ENCODE measurements at regions not wholly inside any gene's neighbourhood (a gene's known extent, or its start where the extent isn't known, plus 50 kb on each side); places are given as distances from the start of the nearest gene placed in this dataset.
A peak's percentile ranks its signal among the peaks of the same experiment; 100 is the strongest.

GRCh38 chr13:106433066-106433465 lies 102.4 kb downstream of the EFNB2 start:
- peaks cover 15% of the 10 kb centered on the region for H3K27me3 Mint-ChIP-seq
- no peak for ATAC-seq
- H3K4me3 Mint-ChIP-seq: no peak overlapping the region
- H3K27ac Mint-ChIP-seq: peak overlapping the region in 1 of 2 donors; percentile 70
- H3K9me3 Mint-ChIP-seq: peaks cover 0 to 4% of the 10 kb centered on the region in 2 donors
- H3K4me1 Mint-ChIP-seq: no peaks in the 10 kb centered on the region
- no peak for DNase-seq

GRCh38 chr13:106432636-106433035 lies 102.8 kb downstream of the EFNB2 start:
- H3K4me1 Mint-ChIP-seq: no peaks in the 10 kb centered on the region
- H3K4me3 Mint-ChIP-seq: no peak overlapping the region
- H3K27me3 Mint-ChIP-seq: peaks cover 13% of the 10 kb centered on the region
- ATAC-seq (no peak), DNase-seq (no peak)
- no peak overlapping the region for H3K27ac Mint-ChIP-seq
- peaks cover 0 to 4% of the 10 kb centered on the region in 2 donors for H3K9me3 Mint-ChIP-seq

GRCh38 chr13:106426909-106427308 lies 108.6 kb downstream of the EFNB2 start:
- H3K9me3 Mint-ChIP-seq: peaks cover 0 to 2% of the 10 kb centered on the region in 2 donors
- H3K27ac Mint-ChIP-seq: no peak overlapping the region
- H3K4me3 Mint-ChIP-seq: no peak overlapping the region
- DNase-seq: no peak
- H3K27me3 Mint-ChIP-seq: peaks cover 12% of the 10 kb centered on the region
- ATAC-seq: no peak
- no peaks in the 10 kb centered on the region for H3K4me1 Mint-ChIP-seq

- Mint-ChIP-seq H3K4me3 (no peak overlapping the region), H3K4me1 (no peaks in the 10 kb centered on the region), H3K27me3 (peaks cover 12% of the 10 kb centered on the region), H3K27ac (peak overlapping the region in 1 of 2 donors; percentile 58), H3K9me3 (no peaks in the 10 kb centered on the region)
- ATAC-seq (no peak), DNase-seq (no peak)
These were observed 109.8 kb downstream of the EFNB2 start for GRCh38 chr13:106425661-106426060.

GRCh38 chr13:106424805-106425204 lies 110.7 kb downstream of the EFNB2 start:
- no peaks in the 10 kb centered on the region for H3K9me3 Mint-ChIP-seq
- no peak overlapping the region for H3K27ac Mint-ChIP-seq
- peaks cover 13% of the 10 kb centered on the region for H3K27me3 Mint-ChIP-seq
- DNase-seq (no peak), ATAC-seq (no peak)
- H3K4me3 Mint-ChIP-seq: no peak overlapping the region
- no peaks in the 10 kb centered on the region for H3K4me1 Mint-ChIP-seq

GRCh38 chr13:106423530-106423929 lies 111.9 kb downstream of the EFNB2 start:
- Mint-ChIP-seq H3K4me1 (no peaks in the 10 kb centered on the region), H3K4me3 (no peak overlapping the region), H3K27ac (no peak overlapping the region), H3K9me3 (no peaks in the 10 kb centered on the region), H3K27me3 (peaks cover 17% of the 10 kb centered on the region)
- ATAC-seq (no peak), DNase-seq (no peak)

GRCh38 chr13:106418556-106418955 lies 116.9 kb downstream of the EFNB2 start:
- Mint-ChIP-seq H3K4me1 (no peaks in the 10 kb centered on the region), H3K9me3 (no peaks in the 10 kb centered on the region), H3K27me3 (peaks cover 36% of the 10 kb centered on the region), H3K4me3 (no peak overlapping the region), H3K27ac (no peak overlapping the region)
- DNase-seq: no peak
- no peak for ATAC-seq

GRCh38 chr13:106417467-106418110 lies 117.9 kb downstream of the EFNB2 start:
- Mint-ChIP-seq H3K4me3 (peak overlapping the region in 1 of 2 donors; percentile 5), H3K27ac (no peak overlapping the region), H3K9me3 (no peaks in the 10 kb centered on the region), H3K4me1 (no peaks in the 10 kb centered on the region), H3K27me3 (peaks cover 29% of the 10 kb centered on the region)
- ATAC-seq (no peak), DNase-seq (no peak)

- Mint-ChIP-seq H3K4me3 (no peak overlapping the region), H3K27me3 (peaks cover 24% of the 10 kb centered on the region), H3K9me3 (no peaks in the 10 kb centered on the region), H3K27ac (no peak overlapping the region), H3K4me1 (no peaks in the 10 kb centered on the region)
- DNase-seq (no peak), ATAC-seq (no peak)
These were observed 118.8 kb downstream of the EFNB2 start for GRCh38 chr13:106416645-106417044.

GRCh38 chr13:106415971-106416370 lies 119.5 kb downstream of the EFNB2 start:
- Mint-ChIP-seq H3K9me3 (no peaks in the 10 kb centered on the region), H3K4me3 (no peak overlapping the region), H3K27me3 (peaks cover 24% of the 10 kb centered on the region), H3K27ac (no peak overlapping the region), H3K4me1 (no peaks in the 10 kb centered on the region)
- ATAC-seq: no peak
- no peak for DNase-seq

GRCh38 chr13:106415442-106415841 lies 120.0 kb downstream of the EFNB2 start:
- ATAC-seq (no peak), DNase-seq (no peak)
- Mint-ChIP-seq H3K4me1 (no peaks in the 10 kb centered on the region), H3K27ac (no peak overlapping the region), H3K27me3 (peaks cover 24% of the 10 kb centered on the region), H3K9me3 (no peaks in the 10 kb centered on the region), H3K4me3 (no peak overlapping the region)

GRCh38 chr13:106407338-106407737 lies 128.1 kb downstream of the EFNB2 start:
- peaks cover 6% of the 10 kb centered on the region for H3K4me1 Mint-ChIP-seq
- H3K27me3 Mint-ChIP-seq: peaks cover 42% of the 10 kb centered on the region
- no peaks in the 10 kb centered on the region for H3K9me3 Mint-ChIP-seq
- no peak overlapping the region for H3K27ac Mint-ChIP-seq
- no peak overlapping the region for H3K4me3 Mint-ChIP-seq
- ATAC-seq: peak; percentile 43
- no peak for DNase-seq

GRCh38 chr13:106405731-106406130 lies 129.7 kb downstream of the EFNB2 start:
- Mint-ChIP-seq H3K27me3 (peaks cover 48% of the 10 kb centered on the region), H3K9me3 (no peaks in the 10 kb centered on the region), H3K4me1 (peaks cover 6% of the 10 kb centered on the region), H3K27ac (no peak overlapping the region), H3K4me3 (no peak overlapping the region)
- DNase-seq (no peak), ATAC-seq (no peak)

- ATAC-seq (no peak), DNase-seq (no peak)
- H3K4me1 Mint-ChIP-seq: peaks cover 6% of the 10 kb centered on the region
- no peaks in the 10 kb centered on the region for H3K9me3 Mint-ChIP-seq
- H3K27me3 Mint-ChIP-seq: peaks cover 26% of the 10 kb centered on the region
- H3K4me3 Mint-ChIP-seq: no peak overlapping the region
- no peak overlapping the region for H3K27ac Mint-ChIP-seq
These were observed 132.2 kb downstream of the EFNB2 start for GRCh38 chr13:106403280-106403679.

GRCh38 chr13:106402866-106403265 lies 132.6 kb downstream of the EFNB2 start:
- no peak overlapping the region for H3K4me3 Mint-ChIP-seq
- DNase-seq: no peak
- peaks cover 25% of the 10 kb centered on the region for H3K27me3 Mint-ChIP-seq
- ATAC-seq: no peak
- no peaks in the 10 kb centered on the region for H3K9me3 Mint-ChIP-seq
- peaks cover 6% of the 10 kb centered on the region for H3K4me1 Mint-ChIP-seq
- H3K27ac Mint-ChIP-seq: no peak overlapping the region

- no peaks in the 10 kb centered on the region for H3K4me1 Mint-ChIP-seq
- no peak for DNase-seq
- H3K27me3 Mint-ChIP-seq: peaks cover 12% of the 10 kb centered on the region
- no peak for ATAC-seq
- no peaks in the 10 kb centered on the region for H3K9me3 Mint-ChIP-seq
- H3K27ac Mint-ChIP-seq: no peak overlapping the region
- H3K4me3 Mint-ChIP-seq: no peak overlapping the region
These were observed 134.4 kb downstream of the EFNB2 start for GRCh38 chr13:106401081-106401480.

- no peak for DNase-seq
- Mint-ChIP-seq H3K4me1 (no peaks in the 10 kb centered on the region), H3K4me3 (no peak overlapping the region), H3K9me3 (no peaks in the 10 kb centered on the region), H3K27ac (no peak overlapping the region), H3K27me3 (peaks cover 6% of the 10 kb centered on the region)
- no peak for ATAC-seq
These were observed 135.2 kb downstream of the EFNB2 start for GRCh38 chr13:106400289-106400688.

Measured in stimulated activated naive CD8-positive, alpha-beta T cell treated with anti-CD3 and anti-CD28 coated beads, Interleukin-15, amount 100 ng/mL, for 72 hours (primary cell).